HEK293 (cell line): ENCODE measurements at regions not wholly inside any gene's neighbourhood (a gene's known extent, or its start where the extent isn't known, plus 50 kb on each side); places are given as distances from the start of the nearest gene placed in this dataset.

Experiments used
- GLI4 ChIP-seq: fragments of 450-650 bp; formaldehyde crosslinking; IDR thresholded peaks from 2 replicates; pipeline ENCODE4 v1.5.1; 2016; ENCODE audit warnings: missing biosample characterization, missing genetic modification characterization
- SETDB1 ChIP-seq: IDR thresholded peaks from one replicate; pipeline ENCODE4 v1.6.1; 2017; ENCODE audit warnings: mild to moderate bottlenecking, low read length, moderate library complexity, mixed read lengths; ENCODE audit not compliant: insufficient read length
- TSHZ1 ChIP-seq: fragments of 450-650 bp; formaldehyde crosslinking; IDR thresholded peaks from 2 replicates; pipeline ENCODE4 v1.5.1; 2016; ENCODE audit warnings: missing biosample characterization, missing genetic modification characterization, borderline replicate concordance
- ZBTB48 ChIP-seq: fragments of 450-650 bp; formaldehyde crosslinking; IDR thresholded peaks from 2 replicates; pipeline ENCODE4 v1.5.1; 2016; ENCODE audit warnings: missing biosample characterization, missing genetic modification characterization
- ZFHX2 ChIP-seq: fragments of 450-650 bp; formaldehyde crosslinking; conservative IDR thresholded peaks from 2 replicates; pipeline ENCODE4 v1.5.1; 2016; ENCODE audit warnings: missing biosample characterization, missing genetic modification characterization
- ZFP37 ChIP-seq: fragments of 450-650 bp; formaldehyde crosslinking; IDR thresholded peaks from 2 replicates; pipeline ENCODE4 v1.5.1; 2016; ENCODE audit warnings: missing biosample characterization, missing genetic modification characterization
- ZFP41 ChIP-seq: fragments of 450-650 bp; formaldehyde crosslinking; IDR thresholded peaks from 2 replicates; pipeline ENCODE4 v1.5.1; 2016; ENCODE audit warnings: missing biosample characterization, missing genetic modification characterization, borderline replicate concordance
- ZNF112 ChIP-seq: fragments of 450-650 bp; formaldehyde crosslinking; IDR thresholded peaks from 2 replicates; pipeline ENCODE4 v1.5.0; 2017; ENCODE audit warnings: missing biosample characterization, missing genetic modification characterization
- ZNF121 ChIP-seq: fragments of 450-650 bp; formaldehyde crosslinking; IDR thresholded peaks from 2 replicates; pipeline ENCODE4 v1.5.1; 2016; ENCODE audit warnings: missing biosample characterization, missing genetic modification characterization
- ZNF221 ChIP-seq: fragments of 450-650 bp; formaldehyde crosslinking; IDR thresholded peaks from 2 replicates; pipeline ENCODE4 v1.5.1; 2017; ENCODE audit warnings: missing biosample characterization, missing genetic modification characterization, borderline replicate concordance
- ZNF335 ChIP-seq: fragments of 450-650 bp; formaldehyde crosslinking; conservative IDR thresholded peaks from 2 replicates; pipeline ENCODE4 v1.5.1; 2016; ENCODE audit warnings: missing biosample characterization, missing genetic modification characterization
- ZNF433 ChIP-seq: fragments of 450-650 bp; formaldehyde crosslinking; IDR thresholded peaks from 2 replicates; pipeline ENCODE4 v1.5.1; 2016; ENCODE audit warnings: missing biosample characterization, missing genetic modification characterization, low read depth
- ZNF654 ChIP-seq: fragments of 450-650 bp; formaldehyde crosslinking; IDR thresholded peaks from 2 replicates; pipeline ENCODE4 v1.5.1; 2016; ENCODE audit warnings: low read depth, missing biosample characterization, missing genetic modification characterization
- TF ChIP-seq, protein P1 (sequence below): fragments of 450-650 bp; formaldehyde crosslinking; IDR thresholded peaks from 2 replicates; pipeline ENCODE4 v1.5.1; 2016; ENCODE audit warnings: missing biosample characterization, missing genetic modification characterization

DNA sequence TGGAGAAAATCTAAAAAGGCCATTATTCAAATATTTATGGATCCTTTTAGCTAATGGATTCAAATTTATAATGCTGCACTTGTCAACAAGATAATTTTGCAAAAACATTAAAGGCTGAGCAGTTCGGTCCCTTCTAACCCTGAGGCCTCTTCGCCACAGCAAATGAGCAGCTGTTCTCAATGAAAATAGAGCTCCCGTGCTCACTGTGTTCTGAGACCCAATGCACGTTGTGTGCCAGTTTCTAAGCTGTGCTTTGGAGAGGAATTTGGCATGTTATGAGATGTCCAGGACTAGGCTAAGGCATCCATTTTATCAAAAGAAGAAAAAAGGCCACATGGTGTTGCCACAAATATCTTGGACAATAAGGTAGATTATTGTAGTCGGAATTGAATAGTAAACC lies 220.1 kb upstream of the TSHZ2 start:
- TF ChIP-seq GLI4 (tag by site-specific recombination) (no peak), ZNF335 (tag by site-specific recombination) (no peak), ZFP41 (tag by site-specific recombination) (no peak), ZNF112 (tag by site-specific recombination) (no peak), ZNF654 (tag by site-specific recombination) (no peak), ZFHX2 (tag by site-specific recombination) (no peak), ZFP37 (tag by site-specific recombination) (no peak), ZNF221 (tag by site-specific recombination) (no peak), SETDB1 (no peak), ZNF433 (tag by site-specific recombination) (no peak), ZBTB48 (tag by site-specific recombination) (no peak), TSHZ1 (tag by site-specific recombination) (no peak), ZNF121 (tag by site-specific recombination) (no peak)
- TF ChIP-seq, protein P1, sequence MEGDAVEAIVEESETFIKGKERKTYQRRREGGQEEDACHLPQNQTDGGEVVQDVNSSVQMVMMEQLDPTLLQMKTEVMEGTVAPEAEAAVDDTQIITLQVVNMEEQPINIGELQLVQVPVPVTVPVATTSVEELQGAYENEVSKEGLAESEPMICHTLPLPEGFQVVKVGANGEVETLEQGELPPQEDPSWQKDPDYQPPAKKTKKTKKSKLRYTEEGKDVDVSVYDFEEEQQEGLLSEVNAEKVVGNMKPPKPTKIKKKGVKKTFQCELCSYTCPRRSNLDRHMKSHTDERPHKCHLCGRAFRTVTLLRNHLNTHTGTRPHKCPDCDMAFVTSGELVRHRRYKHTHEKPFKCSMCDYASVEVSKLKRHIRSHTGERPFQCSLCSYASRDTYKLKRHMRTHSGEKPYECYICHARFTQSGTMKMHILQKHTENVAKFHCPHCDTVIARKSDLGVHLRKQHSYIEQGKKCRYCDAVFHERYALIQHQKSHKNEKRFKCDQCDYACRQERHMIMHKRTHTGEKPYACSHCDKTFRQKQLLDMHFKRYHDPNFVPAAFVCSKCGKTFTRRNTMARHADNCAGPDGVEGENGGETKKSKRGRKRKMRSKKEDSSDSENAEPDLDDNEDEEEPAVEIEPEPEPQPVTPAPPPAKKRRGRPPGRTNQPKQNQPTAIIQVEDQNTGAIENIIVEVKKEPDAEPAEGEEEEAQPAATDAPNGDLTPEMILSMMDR (tag by site-specific recombination), result no peak
